ENCODE measurements at regions not wholly inside any gene's neighbourhood (a gene's known extent, or its start where the extent isn't known, plus 50 kb on each side); places are given as distances from the start of the nearest gene placed in this dataset.

- DNase-seq (ENCODE audit: low spot score in 2 of 2, unreplicated experiment in 2 of 2): no peak
- no peaks in the 10 kb centered on the region for H3K36me3 Mint-ChIP-seq
- TF ChIP-seq CTCF (IDR thresholded peaks at IDR 0.05; ENCODE audit: unreplicated experiment): no peak
- H3K4me3 Mint-ChIP-seq: no peak overlapping the region
- no peaks in the 10 kb centered on the region for H3K27me3 Mint-ChIP-seq (ENCODE audit: low read depth)
- no peak overlapping the region for H3K27ac Mint-ChIP-seq
- peaks cover 12% of the 10 kb centered on the region for H3K4me1 Mint-ChIP-seq
- H3K9me3 Mint-ChIP-seq: no peaks in the 10 kb centered on the region
Measured at GRCh38 chr4:139611391-139611790, 54.2 kb upstream of the MGST2 start.

GRCh38 chr4:139609647-139610046 is 53.6 kb upstream of the SETD7 start:
- H3K4me1 Mint-ChIP-seq: peaks cover 24% of the 10 kb centered on the region
- DNase-seq (ENCODE audit: low spot score in 2 of 2, unreplicated experiment in 2 of 2): no peak
- H3K27me3 Mint-ChIP-seq (ENCODE audit: low read depth): no peaks in the 10 kb centered on the region
- no peak for TF ChIP-seq CTCF (IDR thresholded peaks at IDR 0.05; ENCODE audit: unreplicated experiment)
- H3K9me3 Mint-ChIP-seq: no peaks in the 10 kb centered on the region
- H3K36me3 Mint-ChIP-seq: no peaks in the 10 kb centered on the region
- no peak overlapping the region for H3K4me3 Mint-ChIP-seq
- H3K27ac Mint-ChIP-seq: no peak overlapping the region

- no peak overlapping the region for H3K27ac Mint-ChIP-seq
- H3K9me3 Mint-ChIP-seq: no peaks in the 10 kb centered on the region
- TF ChIP-seq CTCF (IDR thresholded peaks at IDR 0.05; ENCODE audit: unreplicated experiment): no peak
- peaks cover 27% of the 10 kb centered on the region for H3K4me1 Mint-ChIP-seq
- no peak overlapping the region for H3K4me3 Mint-ChIP-seq
- H3K27me3 Mint-ChIP-seq (ENCODE audit: low read depth): no peaks in the 10 kb centered on the region
- no peak for DNase-seq (ENCODE audit: low spot score in 2 of 2, unreplicated experiment in 2 of 2)
- H3K36me3 Mint-ChIP-seq: no peaks in the 10 kb centered on the region
Measured at GRCh38 chr4:139607502-139608060, 51.6 kb upstream of the SETD7 start.

- H3K27ac Mint-ChIP-seq: no peak overlapping the region
- H3K9me3 Mint-ChIP-seq: no peaks in the 10 kb centered on the region
- H3K4me3 Mint-ChIP-seq: peak overlapping the region; percentile 29
- no peak for TF ChIP-seq CTCF (IDR thresholded peaks at IDR 0.05; ENCODE audit: unreplicated experiment)
- no peaks in the 10 kb centered on the region for H3K36me3 Mint-ChIP-seq
- peaks cover 27% of the 10 kb centered on the region for H3K4me1 Mint-ChIP-seq
- no peak for DNase-seq (ENCODE audit: low spot score in 2 of 2, unreplicated experiment in 2 of 2)
- H3K27me3 Mint-ChIP-seq (ENCODE audit: low read depth): no peaks in the 10 kb centered on the region
Measured at GRCh38 chr4:139606579-139607501, 50.8 kb upstream of the SETD7 start.

GRCh38 chr4:139606103-139606502 is 50.1 kb upstream of the SETD7 start:
- TF ChIP-seq CTCF (IDR thresholded peaks at IDR 0.05; ENCODE audit: unreplicated experiment): no peak
- H3K36me3 Mint-ChIP-seq: no peaks in the 10 kb centered on the region
- no peaks in the 10 kb centered on the region for H3K9me3 Mint-ChIP-seq
- H3K4me3 Mint-ChIP-seq: peak overlapping the region; percentile 29
- peaks cover 27% of the 10 kb centered on the region for H3K4me1 Mint-ChIP-seq
- H3K27me3 Mint-ChIP-seq (ENCODE audit: low read depth): no peaks in the 10 kb centered on the region
- no peak for DNase-seq (ENCODE audit: low spot score in 2 of 2, unreplicated experiment in 2 of 2)
- H3K27ac Mint-ChIP-seq: no peak overlapping the region

Data from mesothelial cell of epicardium (in vitro differentiated cells).